SKM-1 treated with dmso at 0.1 percent for 144 hours (cell line): ENCODE measurements at regions not wholly inside any gene's neighbourhood (a gene's known extent, or its start where the extent isn't known, plus 50 kb on each side); places are given as distances from the start of the nearest gene placed in this dataset.

ENCODE experiments used
- DNase-seq: peaks from one replicate; lab custom pipeline; 2025; ENCODE audit not compliant: unreplicated experiment; lab: John Stamatoyannopoulos, UW

DNA sequence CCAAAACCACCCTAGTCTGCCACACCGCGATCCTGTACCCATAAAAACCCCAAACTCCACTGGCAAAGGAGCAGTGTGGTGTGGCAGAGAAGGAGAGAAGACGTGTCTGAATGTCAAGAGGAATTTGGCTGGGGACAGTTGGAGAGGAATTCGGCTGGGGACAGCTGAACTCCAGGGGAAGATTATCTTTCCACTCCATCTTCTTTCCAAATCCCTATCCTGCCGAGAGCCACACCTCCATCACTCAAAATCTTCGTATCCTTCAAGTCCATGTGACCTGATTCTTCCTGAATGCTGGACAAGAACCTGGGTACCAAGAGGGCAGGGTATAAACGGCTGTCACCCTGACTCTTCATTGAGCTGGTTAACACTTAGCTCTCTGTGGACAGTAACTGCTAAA, 448.1 kb downstream of the ARHGEF28 start:
- no peak for DNase-seq

DNA sequence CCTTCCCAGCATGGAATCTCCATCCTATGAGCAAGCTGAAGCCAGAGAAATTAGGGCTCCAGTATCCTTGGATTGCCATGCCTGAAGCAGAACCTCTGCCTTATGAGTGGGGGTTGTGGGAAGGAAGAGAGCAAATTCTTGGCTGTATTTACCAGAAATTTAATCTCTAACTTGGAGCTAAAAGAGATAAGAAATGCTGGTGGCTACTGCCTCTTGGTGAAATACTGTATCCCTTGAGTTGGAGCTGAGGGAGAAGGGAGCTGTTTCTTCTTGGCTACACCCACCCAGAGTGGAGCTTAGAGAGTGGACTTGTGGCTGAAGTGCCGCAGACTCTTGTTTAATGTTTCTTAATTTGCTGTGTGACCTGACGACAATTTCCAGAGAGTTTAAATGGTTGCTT, 447.3 kb downstream of the ARHGEF28 start:
- no peak for DNase-seq

DNA sequence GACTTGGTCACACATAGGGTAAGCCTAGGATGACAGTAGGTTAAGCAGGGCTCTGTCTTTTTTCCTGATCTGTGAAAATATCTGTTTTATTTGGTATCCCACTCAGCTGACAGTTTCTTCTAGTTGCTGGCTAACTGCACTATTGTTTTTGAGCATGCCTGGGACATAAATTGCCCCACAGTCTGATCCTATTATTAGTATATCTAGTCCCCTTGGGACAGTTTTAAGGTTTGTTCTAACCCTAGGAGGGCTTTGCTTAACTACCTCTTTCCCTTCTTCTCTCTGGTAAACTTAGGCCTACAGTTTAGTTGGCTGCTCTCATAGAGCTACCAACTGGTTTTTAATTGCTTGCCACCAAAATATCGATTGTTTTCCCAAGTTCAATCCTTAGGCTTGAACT, 446.6 kb downstream of the ARHGEF28 start:
- no peak for DNase-seq

DNA sequence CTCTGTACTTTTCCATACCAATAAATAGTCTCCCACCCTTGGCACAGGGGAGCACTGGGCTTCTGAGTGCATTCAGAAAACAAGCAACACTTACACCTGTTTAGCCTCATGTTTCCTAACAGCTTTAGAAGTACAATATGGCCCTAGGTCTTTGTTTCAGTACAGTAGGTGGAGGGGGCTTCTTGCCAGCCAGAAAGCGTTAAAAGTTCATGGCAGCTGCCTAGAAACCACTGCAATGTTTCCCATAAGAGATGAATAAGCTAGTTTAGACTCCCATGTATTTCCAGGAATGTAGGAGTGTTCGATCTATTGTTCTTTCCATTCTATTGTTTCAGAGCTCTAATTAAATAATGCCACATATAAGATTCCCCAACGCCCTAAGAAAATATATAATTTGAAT, 444.8 kb downstream of the ARHGEF28 start:
- no peak for DNase-seq

DNA sequence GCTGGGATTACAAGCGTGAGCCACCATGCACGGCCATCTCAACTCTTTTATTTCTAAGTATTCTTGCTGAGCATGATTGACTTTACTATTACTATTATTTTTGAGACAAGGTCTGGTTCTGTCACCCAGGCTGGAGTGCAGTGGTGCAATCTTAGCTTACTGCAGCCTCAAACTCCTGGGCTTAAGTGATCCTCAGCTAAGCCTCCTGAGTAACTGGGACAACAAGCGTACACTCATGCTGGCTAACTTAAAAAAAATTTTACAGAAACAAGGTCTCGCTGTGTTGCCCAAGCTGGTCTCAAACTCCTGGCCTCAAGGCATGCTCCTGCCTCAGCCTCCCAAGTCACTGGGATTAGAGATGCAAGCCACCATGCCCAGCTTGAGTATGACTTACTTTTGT, 443.7 kb downstream of the ARHGEF28 start:
- no peak for DNase-seq

DNA sequence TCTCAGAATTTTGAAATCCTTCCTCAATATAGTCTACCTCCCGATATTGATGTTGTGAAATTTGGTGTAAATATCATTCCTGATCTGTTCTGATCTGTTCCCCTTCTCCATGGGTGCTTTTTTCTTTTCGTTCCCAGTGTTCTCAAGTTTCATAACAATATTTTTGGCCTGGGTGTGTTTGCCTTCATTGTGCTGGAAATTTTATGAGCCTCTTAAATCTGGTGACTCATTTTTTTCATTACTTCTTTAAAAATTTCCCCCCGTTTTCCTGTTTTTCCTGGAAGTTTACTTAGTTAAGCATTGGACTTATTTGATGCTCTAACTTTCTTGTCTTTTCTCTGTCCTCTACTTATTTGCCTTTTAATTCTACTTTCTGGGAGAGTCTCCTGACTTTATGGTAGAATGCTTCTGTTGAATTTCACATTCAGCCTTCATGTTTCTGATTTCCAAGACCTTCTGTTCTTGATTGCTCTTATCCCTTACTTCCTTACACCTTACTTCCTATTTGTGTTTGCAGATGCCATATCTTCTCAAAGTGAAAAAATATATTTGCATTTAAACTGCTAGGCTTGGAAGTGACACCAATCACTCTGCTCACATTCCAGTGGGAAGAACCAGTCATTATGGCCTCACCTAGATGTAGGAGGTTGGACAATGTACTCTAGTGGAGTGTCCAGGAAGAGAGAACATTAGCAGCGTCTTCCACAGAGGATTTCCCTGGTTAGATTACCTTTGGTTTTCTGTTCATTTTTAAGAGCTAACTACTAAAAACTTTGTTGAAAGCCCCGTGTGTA, 441.9 kb downstream of the ARHGEF28 start:
- no peak for DNase-seq

DNA sequence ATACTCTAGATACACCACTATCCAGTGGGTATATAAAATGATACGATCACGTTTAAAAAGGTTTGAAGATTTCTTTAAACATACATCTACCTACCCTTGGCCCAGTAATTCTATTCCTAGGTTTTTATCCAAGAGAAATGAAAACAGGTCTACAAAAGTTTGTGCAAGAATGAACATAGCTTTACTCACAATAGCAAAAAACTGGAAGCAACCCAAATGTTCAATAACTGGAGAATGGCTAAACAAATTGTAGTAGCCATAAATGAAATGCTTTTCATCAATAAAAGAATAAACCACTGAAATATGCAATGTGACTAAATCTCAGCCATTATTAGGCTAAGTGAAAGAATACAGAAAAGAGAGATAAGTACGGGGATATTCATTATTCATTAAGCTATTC, 438.9 kb downstream of the ARHGEF28 start:
- DNase-seq, result no peak

DNA sequence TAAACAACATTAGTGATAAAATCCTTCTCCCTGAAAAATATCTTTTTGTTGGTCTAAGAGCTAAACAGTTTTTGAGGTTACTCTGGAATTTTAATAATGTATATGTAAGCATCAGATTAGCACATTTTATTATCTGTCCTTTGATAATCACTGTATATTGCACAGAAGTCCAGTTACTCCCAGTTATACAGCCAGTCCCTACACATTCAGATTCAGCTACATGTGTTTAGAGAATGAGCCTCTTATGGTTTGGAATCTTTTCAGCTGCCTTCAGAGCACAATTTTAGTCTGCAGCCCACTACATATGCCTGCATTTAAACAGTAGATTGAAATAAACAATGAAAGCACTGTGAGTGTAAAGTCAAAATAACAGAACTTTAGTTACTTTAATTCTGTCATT, 438.2 kb downstream of the ARHGEF28 start:
- no peak for DNase-seq

DNA sequence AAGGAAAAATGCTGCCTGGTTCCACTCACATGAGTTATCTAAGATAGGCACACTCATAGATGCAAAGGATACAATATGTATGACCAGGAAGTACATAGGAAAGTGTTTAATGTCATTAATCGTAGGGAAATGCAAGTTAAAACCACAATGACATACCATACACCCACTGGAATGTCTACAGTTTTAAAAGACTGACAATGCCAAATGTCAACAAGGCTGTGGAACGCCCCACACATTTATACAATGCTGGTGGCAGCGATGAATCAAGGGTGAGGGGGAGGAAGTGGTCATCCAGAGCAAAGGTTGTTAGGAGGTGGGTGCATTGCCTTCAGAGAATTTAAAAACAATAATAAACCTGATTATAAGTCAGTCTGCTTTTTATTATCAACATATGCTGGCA, 437.8 kb downstream of the ARHGEF28 start:
- no peak for DNase-seq

DNA sequence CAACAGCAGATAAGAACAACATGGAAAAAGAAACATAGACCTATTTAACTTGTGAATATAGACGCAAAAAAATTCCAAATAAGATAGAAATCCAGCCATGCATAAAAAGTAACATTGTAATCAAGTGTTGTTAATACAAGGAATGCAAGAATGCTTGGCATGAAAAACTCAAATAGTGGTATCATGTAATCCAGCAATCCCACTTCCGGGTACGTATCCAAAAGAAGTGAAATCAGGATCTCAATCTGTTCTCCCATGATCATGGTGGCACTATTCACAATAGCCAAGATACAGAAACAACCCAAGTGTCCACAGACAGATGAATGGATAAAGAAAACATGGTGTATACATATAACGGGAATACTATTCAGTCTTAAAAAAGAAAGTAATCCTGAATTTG, 437.4 kb downstream of the ARHGEF28 start:
- DNase-seq, result no peak

DNA sequence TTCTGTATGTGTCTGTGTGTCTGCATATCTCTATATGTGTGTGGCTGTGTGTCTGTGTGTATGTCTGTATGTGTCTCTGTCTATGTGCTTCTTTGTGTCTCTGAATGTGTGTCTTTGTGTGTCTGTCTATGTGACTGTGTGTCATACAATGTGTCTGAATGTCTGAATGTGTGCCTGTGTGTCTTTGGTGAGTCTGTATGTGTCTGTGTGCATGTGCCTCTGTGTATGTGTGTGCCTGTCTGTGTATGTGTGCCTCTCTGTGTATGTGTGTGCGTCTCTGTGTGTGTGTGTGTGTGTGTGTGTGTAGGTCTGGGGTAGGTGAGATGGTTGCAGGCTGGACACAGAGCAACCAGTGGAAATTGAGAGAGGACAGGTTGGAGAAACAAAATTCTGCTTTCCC, 435.3 kb downstream of the ARHGEF28 start:
- no peak for DNase-seq

DNA sequence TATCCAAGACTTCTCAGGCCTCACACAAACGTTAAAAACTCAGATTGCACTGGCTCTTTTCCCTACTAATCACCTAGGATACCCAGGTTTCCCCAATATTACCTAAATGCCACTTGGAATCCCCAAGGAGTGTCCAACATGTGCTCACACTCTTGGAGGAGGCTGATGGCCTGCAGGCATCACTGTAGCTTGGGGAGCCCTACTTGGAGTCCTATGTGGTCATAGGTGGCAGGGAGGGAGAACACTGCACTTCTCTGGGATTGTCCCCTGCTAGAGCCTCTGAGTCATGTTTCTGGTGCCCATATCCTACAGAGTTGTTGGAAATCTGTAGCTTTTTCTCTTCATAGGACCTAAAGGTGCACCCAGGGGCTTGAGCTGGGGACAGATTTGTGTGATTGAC, 433.7 kb downstream of the ARHGEF28 start:
- DNase-seq, result no peak

DNA sequence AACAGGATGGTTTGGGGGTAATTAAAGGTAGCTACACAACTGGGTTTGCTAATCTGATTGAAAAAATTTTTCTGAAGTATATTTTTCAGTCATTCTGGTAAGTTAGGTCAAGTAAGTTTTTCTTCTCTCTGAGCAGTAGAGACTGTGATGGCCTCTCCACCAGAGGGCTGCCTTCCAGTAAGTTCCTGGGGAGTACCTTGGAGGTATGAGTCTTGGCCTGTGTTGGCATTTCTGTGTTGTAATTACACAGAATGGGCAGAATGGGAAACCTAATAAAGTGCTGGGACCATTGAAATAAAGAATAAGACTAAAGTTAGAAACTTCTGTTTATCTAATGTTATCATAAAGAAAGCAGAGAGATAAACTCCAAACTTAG, 430.8 kb downstream of the ARHGEF28 start:
- DNase-seq, result no peak

DNA sequence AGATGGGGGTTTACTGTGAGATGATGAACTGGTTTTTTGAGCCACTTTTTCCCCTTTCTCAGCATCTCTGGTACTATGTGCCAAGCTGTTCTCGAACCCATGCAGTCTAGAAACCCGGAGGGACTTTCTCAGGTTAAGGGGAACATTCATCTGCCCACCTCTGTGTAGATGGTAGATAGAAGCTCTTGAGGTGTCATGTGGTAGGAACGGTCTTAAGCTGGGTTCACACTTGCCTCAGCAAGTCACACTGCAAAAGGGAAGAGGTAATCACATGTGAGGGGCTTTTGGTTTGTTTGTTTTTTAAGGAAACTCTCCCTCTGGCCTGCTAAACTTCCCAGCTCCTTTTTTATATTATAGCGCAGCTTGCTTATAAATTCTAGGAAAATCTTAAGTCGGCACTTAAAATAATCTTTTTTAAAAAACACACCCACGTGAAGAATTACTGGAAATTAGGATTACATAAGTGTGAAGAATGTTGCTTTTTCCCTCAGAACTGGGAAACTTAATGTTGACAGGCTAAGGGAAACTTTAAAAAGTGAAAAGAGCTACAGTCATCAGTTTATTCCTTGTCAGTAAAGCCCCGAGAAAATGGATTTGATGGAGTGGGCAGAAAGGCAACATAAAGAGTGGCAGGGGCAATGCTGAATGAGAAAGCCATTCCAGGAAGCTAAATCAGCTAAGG, 430.3 kb downstream of the ARHGEF28 start:
- no peak for DNase-seq

DNA sequence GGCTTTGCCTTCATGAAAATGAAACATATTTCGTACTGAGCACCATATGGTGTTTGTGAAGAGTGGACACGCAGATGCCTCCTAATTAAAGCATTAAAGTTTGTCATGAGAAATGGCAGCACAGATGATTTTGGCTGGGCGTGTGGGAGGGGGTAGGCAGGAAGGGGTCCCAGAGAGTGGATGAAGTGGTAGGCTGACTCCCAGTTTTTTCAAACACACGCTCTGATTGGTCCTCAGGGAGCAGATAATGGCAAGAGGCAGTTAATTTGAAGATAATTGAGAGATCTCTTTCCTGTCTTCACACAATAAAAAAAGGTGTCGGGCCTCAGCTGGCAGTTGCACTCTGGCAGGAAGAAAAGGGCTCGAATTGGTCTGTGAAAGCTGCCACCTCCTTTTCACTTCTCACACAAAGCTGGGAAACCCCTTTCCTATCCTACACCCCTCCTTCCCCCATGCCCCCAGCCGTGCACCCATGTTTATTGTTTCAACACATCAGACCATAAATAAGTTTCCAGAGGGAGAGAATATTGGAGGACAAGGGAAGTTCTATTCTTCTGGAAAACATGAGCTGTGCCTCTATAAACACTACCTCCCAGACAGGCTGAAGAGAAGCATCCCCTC, 429.6 kb downstream of the ARHGEF28 start:
- no peak for DNase-seq

DNA sequence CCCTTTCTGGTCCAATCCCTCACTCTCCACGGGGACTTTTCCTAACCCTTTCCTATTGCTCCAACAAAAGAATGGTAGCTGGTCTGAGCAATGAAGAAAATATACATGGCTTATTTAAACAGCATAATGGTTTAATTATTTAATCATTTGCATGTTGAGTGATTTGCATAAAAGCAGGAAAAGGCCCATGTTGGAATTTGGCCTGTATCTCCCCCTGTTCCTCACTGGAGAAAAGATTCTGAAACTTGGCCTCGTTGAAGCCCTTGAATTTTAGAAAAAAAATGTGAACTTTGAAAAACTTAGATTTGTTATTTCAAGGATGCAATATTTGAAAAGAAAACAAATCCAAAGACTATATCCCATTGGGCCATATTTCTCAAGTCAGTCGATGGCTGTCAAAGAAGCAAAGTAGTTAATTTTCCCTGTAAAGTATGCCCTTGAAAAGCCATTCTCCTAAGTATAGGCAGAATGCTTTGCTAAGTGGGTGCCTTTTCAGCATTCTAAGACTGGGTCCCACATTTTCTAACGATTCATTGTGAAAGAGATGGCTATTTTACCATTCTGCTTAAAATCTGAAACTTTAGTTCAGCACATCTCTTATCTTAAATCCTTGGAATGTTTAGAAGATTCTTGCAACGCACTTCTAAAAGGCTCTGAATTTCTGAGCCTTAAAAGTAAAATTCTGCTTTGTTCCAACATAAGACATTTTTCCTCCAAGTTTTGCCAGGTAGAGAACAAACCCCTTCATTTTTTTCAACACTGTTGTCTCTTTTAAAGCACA, 428.8 kb downstream of the ARHGEF28 start:
- no peak for DNase-seq

DNA sequence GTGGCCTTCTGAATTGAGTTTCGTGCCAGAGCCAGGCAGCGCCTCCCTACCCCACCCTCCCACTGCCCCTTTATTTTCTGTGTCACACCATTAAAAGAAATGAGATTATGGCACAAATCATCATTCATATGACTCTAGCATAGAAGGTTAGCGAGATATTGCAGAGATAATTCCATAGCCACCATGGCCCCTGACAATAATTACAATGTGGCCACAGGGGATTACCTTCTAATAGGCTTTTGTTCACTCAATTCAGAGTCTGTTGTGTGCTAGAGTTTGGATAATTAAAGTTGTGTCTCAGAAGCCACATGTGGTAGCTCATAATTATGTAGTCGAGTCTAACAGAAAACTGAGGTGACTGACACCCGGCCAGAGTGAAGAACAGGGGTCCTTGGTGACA, 428.1 kb downstream of the ARHGEF28 start:
- no peak for DNase-seq

DNA sequence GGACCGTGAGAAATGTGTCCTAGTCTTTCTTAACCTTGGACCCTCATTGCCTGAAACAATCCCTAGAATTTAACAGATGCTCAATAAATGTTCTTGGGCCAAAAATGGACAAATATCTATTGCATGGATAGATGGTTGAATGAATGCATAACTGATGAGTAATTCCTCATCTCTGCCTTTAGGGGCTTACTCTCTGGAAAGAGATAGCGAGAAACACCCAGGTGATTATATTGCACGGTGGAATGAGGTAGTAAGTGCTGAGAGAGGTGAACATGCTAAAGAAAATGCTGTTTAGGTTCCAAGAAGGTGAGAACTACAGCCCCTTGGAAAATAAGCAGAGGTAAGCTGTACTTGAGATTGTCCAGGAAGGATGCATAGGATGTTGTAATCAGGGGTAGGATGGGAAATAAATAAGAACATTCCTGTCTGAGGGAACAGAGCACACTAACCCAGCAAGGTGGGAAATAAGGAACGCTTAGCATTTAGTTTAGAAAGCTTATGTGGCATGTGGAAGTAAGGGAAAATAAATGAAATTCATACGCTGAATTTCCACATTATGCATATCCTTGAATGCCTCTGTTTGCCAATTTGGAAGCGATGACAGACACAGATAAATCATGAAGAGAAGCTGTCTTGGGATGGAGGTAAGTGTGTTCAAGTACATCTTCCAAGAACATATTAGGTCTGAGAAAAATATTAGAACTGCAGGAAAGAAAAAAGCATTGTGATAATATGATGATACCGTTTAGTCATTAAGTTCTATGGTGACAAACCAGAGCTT, 426.6 kb downstream of the ARHGEF28 start:
- DNase-seq, result no peak

DNA sequence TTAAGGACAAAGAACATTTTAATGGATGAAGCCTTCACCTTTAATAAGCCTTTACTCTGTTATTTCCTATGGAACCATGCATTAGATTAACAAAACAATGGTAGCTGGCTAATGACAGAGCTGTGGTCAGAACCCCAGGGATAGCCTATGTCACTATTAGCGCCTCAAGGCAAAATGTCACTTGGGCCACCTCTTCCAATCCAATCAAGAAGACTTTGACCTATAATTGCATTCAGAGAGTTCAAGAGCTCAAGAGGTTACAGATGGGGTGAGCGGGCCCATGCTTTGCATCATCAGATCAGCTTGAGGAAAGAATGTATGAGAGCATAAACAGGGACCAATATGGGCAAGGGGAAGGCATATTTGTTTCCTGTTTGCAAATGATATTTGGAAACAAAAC, 425.1 kb downstream of the ARHGEF28 start:
- DNase-seq, result no peak

DNA sequence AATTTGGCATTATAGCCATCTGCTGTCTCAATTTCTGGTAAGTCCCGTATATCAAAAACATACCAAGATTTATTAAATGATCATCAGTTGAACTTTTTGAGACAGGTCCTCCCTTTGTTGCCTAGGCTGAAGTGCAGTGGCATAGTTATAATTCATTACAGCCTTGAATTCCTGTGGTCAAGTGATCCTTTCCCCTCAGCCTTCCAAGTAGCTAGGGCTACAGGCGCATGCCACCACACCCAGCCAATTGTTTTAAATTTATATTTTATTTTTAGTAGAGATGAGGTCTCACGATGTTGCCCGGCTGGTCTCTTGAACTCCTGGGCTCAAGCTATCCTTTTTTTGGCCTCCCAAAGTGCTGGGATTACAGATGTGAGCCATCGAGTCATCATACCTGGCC, 418.9 kb downstream of the ARHGEF28 start:
- no peak for DNase-seq

DNA sequence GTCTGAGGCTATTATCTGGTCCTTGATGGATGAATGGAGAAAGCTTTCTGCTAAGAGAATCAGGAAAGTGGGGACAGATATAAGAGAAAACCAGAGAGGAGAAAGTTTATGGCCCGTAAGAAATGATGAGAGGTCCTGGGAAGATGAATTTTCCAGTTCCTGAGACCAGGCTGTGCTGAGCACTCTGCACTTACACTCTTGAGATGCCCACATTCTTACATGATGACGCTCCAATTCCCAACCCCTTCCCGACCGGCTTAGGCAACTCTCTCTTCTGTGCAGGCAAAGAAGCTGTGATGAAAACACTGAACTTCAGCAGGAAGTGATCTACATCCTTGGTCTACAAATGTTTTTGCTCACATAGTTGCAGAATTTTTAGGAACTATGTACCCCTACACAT, 417.0 kb downstream of the ARHGEF28 start:
- no peak for DNase-seq
